Gastroesophageal sphincter (tissue), 4 donors: ENCODE measurements at regions not wholly inside any gene's neighbourhood (a gene's known extent, or its start where the extent isn't known, plus 50 kb on each side); places are given as distances from the start of the nearest gene placed in this dataset.

Source experiments
- ATAC-seq: fragments of 150-250 bp; one replicate; pipeline ENCODE4 v1.9.1; 2016; ENCODE audit warnings: mild to moderate bottlenecking, moderate library complexity
- H3K27ac ChIP-seq, 4 donors: fragments of 200-600 bp; sonication (generic) in 3 of 4; 1 replicate in 3 of 4; 2 replicates in 1 of 4; pipeline ENCODE4 v1.5.1; 2016 to 2019
- H3K27me3 ChIP-seq: fragments of 200-600 bp; sonication (generic); one replicate; pipeline ENCODE4 v1.5.1; 2019
- H3K36me3 ChIP-seq, 2 donors: fragments of 200-600 bp; sonication (generic); one replicate each; pipeline ENCODE4 v1.5.1; 2019; ENCODE audit warnings: control low read depth in 1 of 2
- H3K4me1 ChIP-seq, 3 donors: fragments of 200-600 bp; sonication (generic); 1 replicate in 2 of 3; 2 replicates in 1 of 3; pipeline ENCODE4 v1.5.1; 2016 to 2019; ENCODE audit warnings: control low read depth in 2 of 3
- H3K4me3 ChIP-seq, 2 donors: fragments of 200-600 bp; sonication (generic); one replicate each; pipeline ENCODE4 v1.5.1; 2019; ENCODE audit warnings: mild to moderate bottlenecking in 1 of 2, moderate library complexity in 1 of 2
- H3K9me3 ChIP-seq, 3 donors: fragments of 200-600 bp; sonication (generic); one replicate each; pipeline ENCODE4 v1.5.1; 2017 to 2019; ENCODE audit warnings: control low read depth in 2 of 3
- CTCF ChIP-seq, 4 experiments: fragments of 200-600 bp in 2 of 4; fragments of 450-650 bp in 2 of 4; sonication (generic) in 1 of 4; IDR thresholded peaks; one replicate each; pipeline ENCODE4 v1.5.1; 2017 to 2019; ENCODE audit warnings: antibody characterized with exemption in 4 of 4, mild to moderate bottlenecking in 2 of 4, moderate library complexity in 2 of 4
- EP300 ChIP-seq: sonication (generic); formaldehyde crosslinking; IDR thresholded peaks from one replicate; pipeline ENCODE4 v1.6.1; 2017; ENCODE audit warnings: antibody characterized with exemption, mild to moderate bottlenecking
- POLR2A ChIP-seq, 2 donors: fragments of 450-650 bp; IDR thresholded peaks; one replicate each; pipeline ENCODE4 v1.6.1; 2017; ENCODE audit warnings: antibody characterized with exemption in 2 of 2, mild to moderate bottlenecking in 2 of 2, moderate library complexity in 1 of 2
- POLR2AphosphoS5 ChIP-seq: sonication (generic); formaldehyde crosslinking; IDR thresholded peaks from one replicate; pipeline ENCODE4 v1.6.1; 2017; ENCODE audit warnings: antibody characterized with exemption
- WGBS, 2 donors: methylation state at CpG; one replicate each; pipeline ENCODE4 v1.1.5; 2018; ENCODE audit warnings: low coverage in 1 of 2; 5-methylcytosine and 5-hydroxymethylcytosine counted together

- no peak overlapping the region for H3K4me3 ChIP-seq
- 94% methylated on average over 2 of the region's 2 CpGs for WGBS, 2 donors
- H3K27me3 ChIP-seq = no peaks in the 10 kb centered on the region
- ATAC-seq = no peak
- H3K4me1 ChIP-seq = no peaks in the 10 kb centered on the region
- no peak for TF ChIP-seq POLR2A (IDR thresholded peaks at IDR 0.05)
- no peak for TF ChIP-seq EP300
- no peak for TF ChIP-seq POLR2AphosphoS5
- H3K27ac ChIP-seq = no peak overlapping the region
- no peaks in the 10 kb centered on the region for H3K9me3 ChIP-seq
- H3K36me3 ChIP-seq = no peaks in the 10 kb centered on the region
Measured at GRCh38 chr6:112431803-112432202, 84.7 kb downstream of the RFPL4B start.

- no peak for TF ChIP-seq EP300
- TF ChIP-seq POLR2AphosphoS5 = no peak
- no peak for TF ChIP-seq CTCF (IDR thresholded peaks at IDR 0.05)
- TF ChIP-seq POLR2A (IDR thresholded peaks at IDR 0.05) = no peak
- H3K4me1 ChIP-seq = no peaks in the 10 kb centered on the region
- ATAC-seq = no peak
Measured at GRCh38 chr6:112432853-112433252, 85.7 kb downstream of the RFPL4B start.

GRCh38 chr6:112433457-112433856, 86.3 kb downstream of the RFPL4B start:
- 91 to 100% methylated on average over 1 of the region's 1 CpG for WGBS, 2 donors
- H3K4me3 ChIP-seq = no peak overlapping the region
- H3K4me1 ChIP-seq = no peaks in the 10 kb centered on the region
- H3K9me3 ChIP-seq = no peaks in the 10 kb centered on the region
- no peaks in the 10 kb centered on the region for H3K36me3 ChIP-seq
- TF ChIP-seq POLR2A (IDR thresholded peaks at IDR 0.05) (no peak), POLR2AphosphoS5 (no peak), CTCF (IDR thresholded peaks at IDR 0.05) (no peak), EP300 (no peak)
- ATAC-seq = no peak
- H3K27me3 ChIP-seq = no peaks in the 10 kb centered on the region
- H3K27ac ChIP-seq = no peak overlapping the region

More at GRCh38 chr6:112432853-112433252, 85.7 kb downstream of the RFPL4B start:
- no peak overlapping the region for H3K27ac ChIP-seq
- no peaks in the 10 kb centered on the region for H3K9me3 ChIP-seq
- no peaks in the 10 kb centered on the region for H3K27me3 ChIP-seq
- H3K36me3 ChIP-seq = no peaks in the 10 kb centered on the region
- no peak overlapping the region for H3K4me3 ChIP-seq

- ATAC-seq = no peak
- H3K9me3 ChIP-seq = no peaks in the 10 kb centered on the region
- no peaks in the 10 kb centered on the region for H3K4me1 ChIP-seq
- WGBS, 2 donors = 96 to 100% methylated on average over 1 to 2 of the region's 2 CpGs
- H3K36me3 ChIP-seq = no peaks in the 10 kb centered on the region
- no peak overlapping the region for H3K4me3 ChIP-seq
- TF ChIP-seq POLR2A (IDR thresholded peaks at IDR 0.05) = no peak
- no peak for TF ChIP-seq EP300
- no peak for TF ChIP-seq CTCF (IDR thresholded peaks at IDR 0.05)
- TF ChIP-seq POLR2AphosphoS5 = no peak
- H3K27ac ChIP-seq = no peak overlapping the region
- H3K27me3 ChIP-seq = no peaks in the 10 kb centered on the region
Measured at GRCh38 chr6:112434896-112435435, 87.8 kb downstream of the RFPL4B start.

DNA sequence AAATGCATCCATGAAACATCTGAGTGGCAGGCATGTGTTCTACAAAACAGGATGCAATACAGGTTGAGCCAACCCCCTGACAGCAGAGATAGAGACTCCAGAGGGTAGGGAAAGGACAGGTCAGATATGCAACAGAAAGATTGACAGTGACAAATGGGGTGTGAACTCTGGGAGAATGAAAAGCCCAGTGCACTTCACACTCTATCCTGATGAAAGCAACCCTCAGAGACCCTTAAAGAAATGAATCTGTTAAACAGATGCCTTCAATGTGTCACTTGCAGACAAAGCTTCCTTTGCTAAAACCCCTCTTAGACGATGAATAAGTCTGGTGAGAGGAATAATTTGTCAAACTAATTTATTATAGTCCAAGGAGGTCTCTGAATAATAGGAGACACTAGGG, 89.9 kb downstream of the RFPL4B start:
- no peak overlapping the region for H3K27ac ChIP-seq
- no peaks in the 10 kb centered on the region for H3K9me3 ChIP-seq
- no peak overlapping the region for H3K4me3 ChIP-seq
- 68 to 100% methylated on average over 1 of the region's 1 CpG for WGBS, 2 donors
- TF ChIP-seq EP300 (no peak), POLR2AphosphoS5 (no peak), CTCF (IDR thresholded peaks at IDR 0.05) (no peak), POLR2A (IDR thresholded peaks at IDR 0.05) (no peak)
- no peaks in the 10 kb centered on the region for H3K27me3 ChIP-seq
- H3K36me3 ChIP-seq = no peaks in the 10 kb centered on the region
- ATAC-seq = no peak
- peaks cover 0 to 8% (median 0%) of the 10 kb centered on the region in 3 donors for H3K4me1 ChIP-seq
